ENCODE measurements at regions not wholly inside any gene's neighbourhood (a gene's known extent, or its start where the extent isn't known, plus 50 kb on each side); places are given as distances from the start of the nearest gene placed in this dataset.
A peak's percentile ranks its signal among the peaks of the same experiment; 100 is the strongest.
"Not testable (repeated sequence)": the region's sequence is repeated elsewhere in the genome, so short reads cannot be mapped to it uniquely, and the experiment has no call there.

- DNase-seq (ENCODE audit: insufficient read length, low spot score) (no peak), FAIRE-seq (no peak)
- TF ChIP-seq TAF1 (IDR thresholded peaks at IDR 0.05; ENCODE audit: low read depth, low read length): no peak
- TF ChIP-seq PAX5 (IDR thresholded peaks at IDR 0.05; ENCODE audit: insufficient read depth, low read length, severe bottlenecking): no peak
- no peak for TF ChIP-seq SPI1 (IDR thresholded peaks at IDR 0.05; ENCODE audit: low read depth, low read length)
- no peak for TF ChIP-seq POLR2AphosphoS5 (IDR thresholded peaks at IDR 0.05; ENCODE audit: low read depth, low read length)
- no peak for TF ChIP-seq POU2F2 (IDR thresholded peaks at IDR 0.05; ENCODE audit: low read depth, low read length)
- no peak for TF ChIP-seq POLR2A (IDR thresholded peaks at IDR 0.05; ENCODE audit: low read depth, low read length)
Observed at GRCh38 chr3:191985691-191986090, 524.7 kb downstream of the PYDC2 start.

- no peak for TF ChIP-seq PAX5 (IDR thresholded peaks at IDR 0.05; ENCODE audit: insufficient read depth, low read length, severe bottlenecking)
- TF ChIP-seq POLR2AphosphoS5 (IDR thresholded peaks at IDR 0.05; ENCODE audit: low read depth, low read length): no peak
- no peak for TF ChIP-seq SPI1 (IDR thresholded peaks at IDR 0.05; ENCODE audit: low read depth, low read length)
- no peak for FAIRE-seq
- no peak for DNase-seq (ENCODE audit: insufficient read length, low spot score)
Observed at GRCh38 chr3:191987831-191988350, 526.9 kb downstream of the PYDC2 start.

GRCh38 chr3:191993952-191994351, 533.0 kb downstream of the PYDC2 start:
- not testable (repeated sequence) for FAIRE-seq; DNase-seq (ENCODE audit: insufficient read length, low spot score)

- DNase-seq (ENCODE audit: insufficient read length, low spot score): no peak
- TF ChIP-seq PAX5 (IDR thresholded peaks at IDR 0.05; ENCODE audit: insufficient read depth, low read length, severe bottlenecking): no peak
- TF ChIP-seq POLR2AphosphoS5 (IDR thresholded peaks at IDR 0.05; ENCODE audit: low read depth, low read length): no peak
- no peak for TF ChIP-seq TAF1 (IDR thresholded peaks at IDR 0.05; ENCODE audit: low read depth, low read length)
- no peak for TF ChIP-seq POU2F2 (IDR thresholded peaks at IDR 0.05; ENCODE audit: low read depth, low read length)
- no peak for TF ChIP-seq POLR2A (IDR thresholded peaks at IDR 0.05; ENCODE audit: low read depth, low read length)
- TF ChIP-seq SPI1 (IDR thresholded peaks at IDR 0.05; ENCODE audit: low read depth, low read length): no peak
- no peak for FAIRE-seq
Observed at GRCh38 chr3:191997093-191997492, 536.1 kb downstream of the PYDC2 start.

- DNase-seq (ENCODE audit: insufficient read length, low spot score) (no peak), FAIRE-seq (no peak)
- TF ChIP-seq POLR2A (IDR thresholded peaks at IDR 0.05; ENCODE audit: low read depth, low read length): no peak
Observed at GRCh38 chr3:191997579-191998268, 536.8 kb downstream of the PYDC2 start.

GRCh38 chr3:192001218-192001617, 540.3 kb downstream of the PYDC2 start:
- TF ChIP-seq PAX5 (IDR thresholded peaks at IDR 0.05; ENCODE audit: insufficient read depth, low read length, severe bottlenecking) (no peak), POU2F2 (IDR thresholded peaks at IDR 0.05; ENCODE audit: low read depth, low read length) (no peak), SPI1 (IDR thresholded peaks at IDR 0.05; ENCODE audit: low read depth, low read length) (no peak), POLR2AphosphoS5 (IDR thresholded peaks at IDR 0.05; ENCODE audit: low read depth, low read length) (no peak), TAF1 (IDR thresholded peaks at IDR 0.05; ENCODE audit: low read depth, low read length) (no peak), POLR2A (IDR thresholded peaks at IDR 0.05; ENCODE audit: low read depth, low read length) (no peak)
- FAIRE-seq: no peak

GRCh38 chr3:192005989-192006388, 545.0 kb downstream of the PYDC2 start:
- no peak for FAIRE-seq
- TF ChIP-seq TAF1 (IDR thresholded peaks at IDR 0.05; ENCODE audit: low read depth, low read length): no peak
- no peak for TF ChIP-seq POU2F2 (IDR thresholded peaks at IDR 0.05; ENCODE audit: low read depth, low read length)
- no peak for TF ChIP-seq POLR2AphosphoS5 (IDR thresholded peaks at IDR 0.05; ENCODE audit: low read depth, low read length)
- TF ChIP-seq SPI1 (IDR thresholded peaks at IDR 0.05; ENCODE audit: low read depth, low read length): peak; percentile 57
- no peak for TF ChIP-seq PAX5 (IDR thresholded peaks at IDR 0.05; ENCODE audit: insufficient read depth, low read length, severe bottlenecking)
- DNase-seq (ENCODE audit: insufficient read length, low spot score): no peak

More at GRCh38 chr3:192001218-192001617, 540.3 kb downstream of the PYDC2 start:
- no peak for DNase-seq (ENCODE audit: insufficient read length, low spot score)

- TF ChIP-seq POLR2AphosphoS5 (IDR thresholded peaks at IDR 0.05; ENCODE audit: low read depth, low read length) (no peak), PAX5 (IDR thresholded peaks at IDR 0.05; ENCODE audit: insufficient read depth, low read length, severe bottlenecking) (no peak), POLR2A (IDR thresholded peaks at IDR 0.05; ENCODE audit: low read depth, low read length) (no peak), POU2F2 (IDR thresholded peaks at IDR 0.05; ENCODE audit: low read depth, low read length) (no peak), TAF1 (IDR thresholded peaks at IDR 0.05; ENCODE audit: low read depth, low read length) (no peak), SPI1 (IDR thresholded peaks at IDR 0.05; ENCODE audit: low read depth, low read length) (no peak)
Observed at GRCh38 chr3:192009903-192010302, 548.9 kb downstream of the PYDC2 start.

GRCh38 chr3:192010490-192010889, 549.5 kb downstream of the PYDC2 start:
- TF ChIP-seq POLR2A (IDR thresholded peaks at IDR 0.05; ENCODE audit: low read depth, low read length) (no peak), POU2F2 (IDR thresholded peaks at IDR 0.05; ENCODE audit: low read depth, low read length) (no peak), TAF1 (IDR thresholded peaks at IDR 0.05; ENCODE audit: low read depth, low read length) (no peak), POLR2AphosphoS5 (IDR thresholded peaks at IDR 0.05; ENCODE audit: low read depth, low read length) (no peak), PAX5 (IDR thresholded peaks at IDR 0.05; ENCODE audit: insufficient read depth, low read length, severe bottlenecking) (no peak), SPI1 (IDR thresholded peaks at IDR 0.05; ENCODE audit: low read depth, low read length) (no peak)
- no peak for DNase-seq (ENCODE audit: insufficient read length, low spot score)
- no peak for FAIRE-seq

More at GRCh38 chr3:192009903-192010302, 548.9 kb downstream of the PYDC2 start:
- no peak for DNase-seq (ENCODE audit: insufficient read length, low spot score)
- no peak for FAIRE-seq

GRCh38 chr3:192011137-192011536, 550.2 kb downstream of the PYDC2 start:
- DNase-seq (ENCODE audit: insufficient read length, low spot score): no peak
- no peak for TF ChIP-seq POLR2AphosphoS5 (IDR thresholded peaks at IDR 0.05; ENCODE audit: low read depth, low read length)
- TF ChIP-seq TAF1 (IDR thresholded peaks at IDR 0.05; ENCODE audit: low read depth, low read length): no peak
- TF ChIP-seq PAX5 (IDR thresholded peaks at IDR 0.05; ENCODE audit: insufficient read depth, low read length, severe bottlenecking): no peak
- no peak for TF ChIP-seq SPI1 (IDR thresholded peaks at IDR 0.05; ENCODE audit: low read depth, low read length)
- no peak for TF ChIP-seq POU2F2 (IDR thresholded peaks at IDR 0.05; ENCODE audit: low read depth, low read length)
- no peak for TF ChIP-seq POLR2A (IDR thresholded peaks at IDR 0.05; ENCODE audit: low read depth, low read length)
- no peak for FAIRE-seq

All from GM12891 (cell line).